IMR-90 (cell line): ENCODE measurements at regions not wholly inside any gene's neighbourhood (a gene's known extent, or its start where the extent isn't known, plus 50 kb on each side); places are given as distances from the start of the nearest gene placed in this dataset.
"Not testable (repeated sequence)": the region's sequence is repeated elsewhere in the genome, so short reads cannot be mapped to it uniquely, and the experiment has no call there.

Source experiments
- ATAC-seq: fragments of 200-7000 bp; cut with Tn5 transposase; 2 replicates; pipeline ENCODE4 v1.9.1; 2020; ENCODE audit warnings: low read depth, mild to moderate bottlenecking, moderate library complexity
- BruUV-seq: library from RNA; stranded (reverse); fragments of 400-500 nt; replicated peaks from 2 replicates; lab custom pipeline; 2021; lab: Mats Ljungman, UMichigan
- CTCF ChIA-PET: fragments of 300-600 bp; formaldehyde crosslinking; extraction: SDS; loops from one replicate; lab custom pipeline; 2021; ENCODE audit warnings: antibody characterized with exemption; lab: Yijun Ruan, JAX
- POLR2A ChIA-PET: fragments of 300-600 bp; sonication (Branson Sonifier 250); formaldehyde crosslinking; loops from one replicate; lab custom pipeline; 2022; ENCODE audit warnings: antibody characterized with exemption; ENCODE audit not compliant: unreplicated experiment; lab: Charles Lee
- DNase-seq: peaks from one replicate; pipeline ENCODE4 v3.0.0; 2013
- H2AFZ ChIP-seq: replicated peaks from 2 replicates; pipeline ENCODE3; 2013; ENCODE audit warnings: low read length, mild to moderate bottlenecking; ENCODE audit not compliant: poor library complexity
- H2AK5ac ChIP-seq: 2 replicates; pipeline ENCODE4 v1.6.1; 2013; ENCODE audit warnings: low read depth, low read length, inconsistent platforms
- H2AK9ac ChIP-seq: replicated peaks from 2 replicates; pipeline ENCODE3; 2013; ENCODE audit warnings: mild to moderate bottlenecking, low read depth, low read length, moderate library complexity; ENCODE audit not compliant: poor library complexity
- H2BK120ac ChIP-seq: 2 replicates; pipeline ENCODE4 v1.6.1; 2013; ENCODE audit warnings: low read depth, low read length, inconsistent platforms
- H2BK15ac ChIP-seq: 3 replicates; pipeline ENCODE4 v1.6.1; 2013; ENCODE audit warnings: low read depth, low read length, inconsistent platforms
- H2BK20ac ChIP-seq: 2 replicates; pipeline ENCODE4 v1.6.1; 2013; ENCODE audit warnings: low read depth, mild to moderate bottlenecking, inconsistent platforms, low read length, moderate library complexity
- H2BK5ac ChIP-seq: 2 replicates; pipeline ENCODE4 v1.6.1; 2013; ENCODE audit warnings: mild to moderate bottlenecking, low read depth, low read length, inconsistent platforms; ENCODE audit not compliant: poor library complexity, severe bottlenecking
- H3K14ac ChIP-seq: replicated peaks from 2 replicates; pipeline ENCODE4 v1.6.1; 2013; ENCODE audit warnings: low read depth, low read length, inconsistent platforms
- H3K18ac ChIP-seq: 2 replicates; pipeline ENCODE4 v1.6.1; 2013; ENCODE audit warnings: low read depth, low read length, control low read depth
- H3K23ac ChIP-seq: 2 replicates; pipeline ENCODE4 v1.6.1; 2013; ENCODE audit warnings: low read depth, low read length, inconsistent platforms
- H3K27ac ChIP-seq: 2 replicates; pipeline ENCODE4 v1.5.1; 2013; ENCODE audit warnings: mild to moderate bottlenecking, control low read depth, low read length; ENCODE audit not compliant: insufficient read depth
- H3K27me3 ChIP-seq: 2 replicates; pipeline ENCODE4 v1.6.1; 2013; ENCODE audit warnings: low read length; ENCODE audit not compliant: control insufficient read depth, insufficient read depth
- H3K36me3 ChIP-seq: 2 replicates; pipeline ENCODE4 v1.6.1; 2013; ENCODE audit warnings: low read length, mixed read lengths; ENCODE audit not compliant: control insufficient read depth, insufficient read depth
- H3K4ac ChIP-seq: 2 replicates; pipeline ENCODE4 v1.6.1; 2013; ENCODE audit warnings: low read depth, low read length, inconsistent platforms
- H3K4me1 ChIP-seq: 2 replicates; pipeline ENCODE4 v1.6.1; 2013; ENCODE audit warnings: low read length, mixed read lengths; ENCODE audit not compliant: control insufficient read depth, insufficient read depth
- H3K4me2 ChIP-seq: 2 replicates; pipeline ENCODE4 v1.6.1; 2013; ENCODE audit warnings: low read depth, mild to moderate bottlenecking, control low read depth, low read length, moderate library complexity
- H3K4me3 ChIP-seq: 2 replicates; pipeline ENCODE4 v1.5.1; 2013; ENCODE audit warnings: low read depth, mild to moderate bottlenecking, control low read depth, low read length, moderate library complexity; ENCODE audit not compliant: insufficient read depth
- H3K56ac ChIP-seq: 2 replicates; pipeline ENCODE4 v1.6.1; 2013; ENCODE audit warnings: low read length, inconsistent platforms; ENCODE audit not compliant: insufficient read depth; ENCODE audit errors: extremely low read depth
- H3K79me1 ChIP-seq, 2 experiments: 2 replicates each; pipeline ENCODE4 v1.6.1; 2013; ENCODE audit warnings: low read length in 2 of 2, inconsistent platforms in 1 of 2, low read depth in 1 of 2
- H3K9ac ChIP-seq: 2 replicates; pipeline ENCODE4 v1.6.1; 2013; ENCODE audit warnings: low read depth, low read length, control low read depth
- H3K9me1 ChIP-seq: 2 replicates; pipeline ENCODE4 v1.6.1; 2013; ENCODE audit warnings: low read length, inconsistent platforms; ENCODE audit not compliant: insufficient read depth
- H3K9me3 ChIP-seq: 2 replicates; pipeline ENCODE4 v1.6.1; 2013; ENCODE audit warnings: low read length; ENCODE audit not compliant: control insufficient read depth, insufficient read depth
- H4K20me1 ChIP-seq: 2 replicates; pipeline ENCODE4 v1.6.1; 2013; ENCODE audit warnings: low read length, inconsistent platforms; ENCODE audit not compliant: insufficient read depth
- H4K5ac ChIP-seq: 2 replicates; pipeline ENCODE4 v1.6.1; 2013; ENCODE audit warnings: mild to moderate bottlenecking, low read depth, low read length, control low read depth
- H4K8ac ChIP-seq, 2 experiments: 2 replicates each; pipeline ENCODE4 v1.6.1; 2013; ENCODE audit warnings: low read depth in 2 of 2, low read length in 2 of 2, control low read depth in 1 of 2, inconsistent platforms in 1 of 2
- H4K91ac ChIP-seq: 2 replicates; pipeline ENCODE4 v1.6.1; 2013; ENCODE audit warnings: low read depth, low read length, inconsistent platforms; ENCODE audit not compliant: insufficient read depth
- MAFK ChIP-seq: IDR thresholded peaks from 2 replicates; pipeline ENCODE4 v1.6.1; 2012; ENCODE audit warnings: low read depth, low read length, improper control_type of control experiment
- WGBS, 2 experiments: methylation state at CpG; one replicate each; pipeline versions ENCODE4 v1.1.5 to v1.1.7; 2013; ENCODE audit warnings: missing lambda C conversion rate in 2 of 2; ENCODE audit not compliant: insufficient read length in 1 of 2; ENCODE audit errors: extremely low coverage in 2 of 2; 5-methylcytosine and 5-hydroxymethylcytosine counted together
- dilution Hi-C: fragments of 300-500 bp; cut with HindIII; formaldehyde crosslinking; loops from one replicate; pipeline ENCODE4 v1.14.3; 2018; ENCODE audit warnings: low sequenced_read_pairs; ENCODE audit not compliant: unreplicated experiment
- in situ Hi-C: fragments of 300-500 bp; cut with MboI; formaldehyde crosslinking; loops from 3 replicates; pipeline ENCODE4 v1.14.3; 2019; ENCODE audit warnings: low sequenced_read_pairs, inconsistent platforms, mixed read lengths
- intact Hi-C: fragments of 100-400 bp; cut with micrococcal nuclease; formaldehyde crosslinking; loops from 2 replicates; pipeline ENCODE4 v1.10.0; 2022

- WGBS, 2 experiments = no CpG with 5 or more reads among the region's 1 CpG
- no peak overlapping the region for H3K4ac ChIP-seq
- no peak overlapping the region for H2BK5ac ChIP-seq
- no peak overlapping the region for H2BK20ac ChIP-seq
- dilution Hi-C loops = no loop called here
- no peak overlapping the region for H3K27ac ChIP-seq
- intact Hi-C loops = no loop called here
- no peak overlapping the region for H3K4me2 ChIP-seq
- no peak overlapping the region for H3K4me3 ChIP-seq
- H3K9me3 ChIP-seq = peaks cover 5% of the 10 kb centered on the region
- no peak overlapping the region for H2AK9ac ChIP-seq
- no peak overlapping the region for H3K14ac ChIP-seq
- no peaks in the 10 kb centered on the region for H3K4me1 ChIP-seq
- H2AK5ac ChIP-seq = no peak overlapping the region
- no peak overlapping the region for H2BK15ac ChIP-seq
- no peak overlapping the region for H3K18ac ChIP-seq
- no peaks in the 10 kb centered on the region for H3K9me1 ChIP-seq
- no peak overlapping the region for H4K91ac ChIP-seq
- H4K20me1 ChIP-seq = no peaks in the 10 kb centered on the region
- CTCF ChIA-PET = no interaction called here
- in situ Hi-C loops = no loop called here
- H3K27me3 ChIP-seq = no peaks in the 10 kb centered on the region
- H3K36me3 ChIP-seq = no peaks in the 10 kb centered on the region
- DNase-seq (no peak), ATAC-seq (no peak)
- no peak overlapping the region for H3K23ac ChIP-seq
- H2AFZ ChIP-seq = no peak overlapping the region
- no peak overlapping the region for H3K56ac ChIP-seq
- H4K5ac ChIP-seq = no peak overlapping the region
- no peak overlapping the region for H2BK120ac ChIP-seq
- TF ChIP-seq MAFK = no peak
- POLR2A ChIA-PET = no interaction called here
- no peak overlapping the region for H3K9ac ChIP-seq
- no TSS peak for BruUV-seq
- H3K79me1 ChIP-seq = no peaks in the 10 kb centered on the region
- no peak overlapping the region for H4K8ac ChIP-seq
These were observed 414.6 kb downstream of the TDRD3 start for GRCh38 chr13:60811581-60811980.

- H3K18ac ChIP-seq, H3K23ac ChIP-seq, intact Hi-C loops, H2BK15ac ChIP-seq, DNase-seq, H3K9me3 ChIP-seq, H3K9ac ChIP-seq, H3K27me3 ChIP-seq, H3K4me3 ChIP-seq, H3K14ac ChIP-seq, H2AFZ ChIP-seq, H2BK20ac ChIP-seq, H3K79me1 ChIP-seq, H3K4ac ChIP-seq, in situ Hi-C loops, H2AK5ac ChIP-seq, CTCF ChIA-PET, H4K91ac ChIP-seq, H2AK9ac ChIP-seq, H4K20me1 ChIP-seq, H3K27ac ChIP-seq, H3K4me1 ChIP-seq, H2BK120ac ChIP-seq, H3K9me1 ChIP-seq, H4K5ac ChIP-seq, ATAC-seq, H3K36me3 ChIP-seq, POLR2A ChIA-PET, H2BK5ac ChIP-seq, H3K56ac ChIP-seq, BruUV-seq, H3K4me2 ChIP-seq, H4K8ac ChIP-seq, dilution Hi-C loops: not testable (repeated sequence)
- WGBS, 2 experiments = no CpG with 5 or more reads among the region's 13 CpGs
These were observed 408.6 kb downstream of the TDRD3 start for GRCh38 chr13:60805640-60806039.
